SK-N-SH (cell line): ENCODE measurements at regions not wholly inside any gene's neighbourhood (a gene's known extent, or its start where the extent isn't known, plus 50 kb on each side); places are given as distances from the start of the nearest gene placed in this dataset.
A peak's percentile ranks its signal among the peaks of the same experiment; 100 is the strongest.
"Not testable (repeated sequence)": the region's sequence is repeated elsewhere in the genome, so short reads cannot be mapped to it uniquely, and the experiment has no call there.

ENCODE experiments used
- CTCF ChIA-PET: fragments of 300-600, 350-600 bp; formaldehyde crosslinking; extraction: SDS; loops from one replicate; lab custom pipeline; 2021; lab: Yijun Ruan, JAX
- POLR2A ChIA-PET: fragments of 350-600 bp; sonication (Branson Sonifier 250); formaldehyde crosslinking; extraction: SDS; loops from one replicate; lab custom pipeline; 2020; ENCODE audit warnings: antibody characterized with exemption, inconsistent platforms; lab: Yijun Ruan, JAX
- DNase-seq: peaks from one replicate; pipeline ENCODE4 v3.0.0; 2012
- H2AFZ ChIP-seq: fragments of 200-600 bp; sonication (generic); 2 replicates; pipeline ENCODE4 v1.8.1; 2016; ENCODE audit warnings: antibody characterized with exemption, mild to moderate bottlenecking, low read depth
- H3F3A ChIP-seq: fragments of 200-600 bp; sonication (generic); replicated peaks from 2 replicates; pipeline ENCODE3; 2016; ENCODE audit warnings: antibody characterized with exemption, mild to moderate bottlenecking; ENCODE audit not compliant: insufficient read depth
- H3K27ac ChIP-seq, 2 experiments: fragments of 200-500 bp in 1 of 2; fragments of 200-600 bp in 1 of 2; sonication (Bioruptor generic) in 1 of 2; sonication (generic), shearing (Covaris generic) in 1 of 2; 2 replicates each; pipeline versions ENCODE4 v1.5.1 to v1.6.1; 2014 to 2016; ENCODE audit warnings: low read depth in 2 of 2, inconsistent platforms in 1 of 2, low read length in 1 of 2, mild to moderate bottlenecking in 1 of 2, mixed read lengths in 1 of 2
- H3K27me3 ChIP-seq: fragments of 200-600 bp; sonication (generic), shearing (Covaris generic); 2 replicates; pipeline ENCODE4 v1.6.1; 2016; ENCODE audit warnings: mixed run types; ENCODE audit not compliant: insufficient read depth
- H3K36me3 ChIP-seq, 2 experiments: fragments of 200-500 bp in 1 of 2; fragments of 200-600 bp in 1 of 2; sonication (Bioruptor generic) in 1 of 2; sonication (generic) in 1 of 2; replicated peaks in 1 of 2; 2 replicates each; pipeline versions ENCODE3 to v1.5.1; 2014 to 2016; ENCODE audit warnings: low read length in 1 of 2, mild to moderate bottlenecking in 1 of 2; ENCODE audit not compliant: insufficient read depth in 2 of 2, control insufficient read depth in 1 of 2
- H3K4me1 ChIP-seq, 2 experiments: fragments of 200-500 bp in 1 of 2; fragments of 200-600 bp in 1 of 2; sonication (Bioruptor generic) in 1 of 2; sonication (generic), shearing (Covaris generic) in 1 of 2; 2 replicates each; pipeline versions ENCODE4 v1.5.1 to v1.6.1; 2014 to 2016; ENCODE audit warnings: low read depth in 1 of 2, low read length in 1 of 2, mixed run types in 1 of 2; ENCODE audit not compliant: insufficient read depth in 2 of 2, control insufficient read depth in 1 of 2
- H3K4me2 ChIP-seq: fragments of 200-600 bp; sonication (generic), shearing (Covaris generic); 2 replicates; pipeline ENCODE4 v1.6.1; 2017; ENCODE audit warnings: mixed run types
- H3K4me3 ChIP-seq, 2 experiments: fragments of 200-500 bp in 1 of 2; fragments of 200-600 bp in 1 of 2; sonication (Bioruptor generic) in 1 of 2; sonication (generic), shearing (Covaris generic) in 1 of 2; 2 replicates each; pipeline versions ENCODE4 v1.5.1 to v1.8.1; 2014 to 2016; ENCODE audit warnings: low read depth in 2 of 2, inconsistent platforms in 1 of 2, low read length in 1 of 2, mild to moderate bottlenecking in 1 of 2, mixed read lengths in 1 of 2, moderate library complexity in 1 of 2
- H3K79me2 ChIP-seq: fragments of 200-600 bp; sonication (generic); 2 replicates; pipeline ENCODE4 v1.8.1; 2017; ENCODE audit warnings: mild to moderate bottlenecking; ENCODE audit not compliant: insufficient read depth
- H3K9ac ChIP-seq: fragments of 200-600 bp; sonication (generic); 2 replicates; pipeline ENCODE4 v1.6.1; 2017; ENCODE audit warnings: mixed run types
- H3K9me2 ChIP-seq: fragments of 200-600 bp; sonication (generic); 2 replicates; pipeline ENCODE4 v1.6.1; 2017; ENCODE audit warnings: mixed run types
- H3K9me3 ChIP-seq: fragments of 200-600 bp; sonication (generic); 2 replicates; pipeline ENCODE4 v1.6.1; 2017; ENCODE audit warnings: mixed run types, mild to moderate bottlenecking, moderate library complexity
- H4K20me1 ChIP-seq: fragments of 200-600 bp; sonication (generic); 2 replicates; pipeline ENCODE4 v1.6.1; 2017; ENCODE audit warnings: mild to moderate bottlenecking, mixed run types; ENCODE audit not compliant: insufficient read depth
- CTCF ChIP-seq: fragments of 200-600 bp; sonication (generic); IDR thresholded peaks from 2 replicates; pipeline ENCODE4 v1.6.1; 2017; ENCODE audit warnings: antibody characterized with exemption, mild to moderate bottlenecking, moderate library complexity
- EP300 ChIP-seq, 2 experiments: IDR thresholded peaks; 2 replicates each; pipeline versions ENCODE4 v1.4.0 to v1.6.1; 2012; ENCODE audit warnings: borderline replicate concordance in 1 of 2, low read depth in 1 of 2, low read length in 1 of 2
- EZH2phosphoT487 ChIP-seq: fragments of 200-600 bp; sonication (generic); IDR thresholded peaks from 2 replicates; pipeline ENCODE4 v1.6.1; 2017; ENCODE audit warnings: low read depth, mixed run types, mild to moderate bottlenecking, antibody characterized with exemption, moderate library complexity, borderline replicate concordance
- FOSL2 ChIP-seq: IDR thresholded peaks from 2 replicates; pipeline ENCODE4 v1.4.0; 2012; ENCODE audit warnings: low read depth, mild to moderate bottlenecking, moderate library complexity, borderline replicate concordance
- GABPA ChIP-seq: IDR thresholded peaks from 2 replicates; pipeline ENCODE4 v1.4.0; 2012; ENCODE audit warnings: low read depth, mild to moderate bottlenecking
- MEF2A ChIP-seq: IDR thresholded peaks from 2 replicates; pipeline ENCODE4 v1.4.0; 2012; ENCODE audit warnings: low read depth, borderline replicate concordance
- NFIC ChIP-seq: IDR thresholded peaks from 2 replicates; pipeline ENCODE4 v1.4.0; 2012; ENCODE audit warnings: borderline replicate concordance
- NRF1 ChIP-seq: IDR thresholded peaks from 2 replicates; pipeline ENCODE4 v1.6.1; 2012; ENCODE audit warnings: low read depth, mild to moderate bottlenecking, low read length
- RAD21 ChIP-seq: IDR thresholded peaks from 2 replicates; pipeline ENCODE4 v1.6.1; 2012; ENCODE audit warnings: mild to moderate bottlenecking, low read length
- RCOR1 ChIP-seq: fragments of 150-350 bp; IDR thresholded peaks from 2 replicates; pipeline ENCODE4 v1.6.1; 2017; ENCODE audit warnings: antibody characterized with exemption, low read length
- RXRA ChIP-seq: IDR thresholded peaks from 2 replicates; pipeline ENCODE4 v1.4.0; 2012; ENCODE audit warnings: low read depth, mild to moderate bottlenecking, borderline replicate concordance
- SMC3 ChIP-seq: IDR thresholded peaks from 2 replicates; pipeline ENCODE4 v1.6.1; 2012; ENCODE audit warnings: low read depth, low read length, improper control_type of control experiment
- TAF1 ChIP-seq: IDR thresholded peaks from 2 replicates; pipeline ENCODE4 v1.6.1; 2012; ENCODE audit warnings: low read depth, mild to moderate bottlenecking, low read length, moderate library complexity, borderline replicate concordance
- TEAD4 ChIP-seq: IDR thresholded peaks from 2 replicates; pipeline ENCODE4 v1.4.0; 2012; ENCODE audit warnings: mild to moderate bottlenecking, borderline replicate concordance; ENCODE audit not compliant: insufficient read depth
- YY1 ChIP-seq: IDR thresholded peaks from 2 replicates; pipeline ENCODE4 v1.4.0; 2012; ENCODE audit warnings: low read depth, mild to moderate bottlenecking
- WGBS: methylation state at CpG from one replicate; pipeline ENCODE4 v1.1.6; 2017; ENCODE audit warnings: low lambda C conversion rate; 5-methylcytosine and 5-hydroxymethylcytosine counted together
- TF ChIP-seq, protein P1 (sequence below): IDR thresholded peaks from 2 replicates; pipeline ENCODE4; 2012

GRCh38 chr13:81172603-81173002 lies 831.7 kb upstream of the SPRY2 start:
- H3K4me1 ChIP-seq = no peaks in the 10 kb centered on the region
- H3K79me2 ChIP-seq = no peaks in the 10 kb centered on the region
- H3F3A ChIP-seq = no peaks in the 10 kb centered on the region
- WGBS = 16% methylated on average over 3 of the region's 3 CpGs
- no peaks in the 10 kb centered on the region for H3K36me3 ChIP-seq
- H2AFZ ChIP-seq = no peak overlapping the region
- CTCF ChIA-PET = interaction anchor here (1.2 to 2.8 kb wide), 3 partner anchors 308 to 791 kb away, joined by 4 to 10 read pairs (median 4); no protein-coding TSS in a partner anchor
- H3K4me3 ChIP-seq = no peak overlapping the region
- POLR2A ChIA-PET = no interaction called here
- no peak overlapping the region for H3K27ac ChIP-seq
- no peaks in the 10 kb centered on the region for H3K27me3 ChIP-seq
- no peak for DNase-seq
- H3K9me3 ChIP-seq = no peaks in the 10 kb centered on the region
- H3K4me2 ChIP-seq = no peak overlapping the region
- TF ChIP-seq NFIC (no peak), RCOR1 (no peak), NRF1 (no peak), TEAD4 (no peak), EZH2phosphoT487 (no peak), FOSL2 (no peak)
- H4K20me1 ChIP-seq = no peaks in the 10 kb centered on the region
- H3K9ac ChIP-seq = no peak overlapping the region
- H3K9me2 ChIP-seq = no peaks in the 10 kb centered on the region

- no peaks in the 10 kb centered on the region for H3K36me3 ChIP-seq
- H3K4me3 ChIP-seq = no peak overlapping the region; a peak in 1 of 4 replicates
- H3K27ac ChIP-seq = no peak overlapping the region
- CTCF ChIA-PET = interaction anchor here (0.6 to 2.8 kb wide), 25 partner anchors 8 to 1088 kb away, joined by 3 to 18 read pairs (median 4); no protein-coding TSS in a partner anchor
- no peaks in the 10 kb centered on the region for H3K27me3 ChIP-seq
- H3K79me2 ChIP-seq = no peaks in the 10 kb centered on the region
- no peaks in the 10 kb centered on the region for H3K9me2 ChIP-seq
- H3K4me2 ChIP-seq = no peak overlapping the region
- H4K20me1 ChIP-seq = no peaks in the 10 kb centered on the region
- no peak overlapping the region for H3K9ac ChIP-seq
- POLR2A ChIA-PET = no interaction called here
- under 1% methylated on average over 3 of the region's 3 CpGs for WGBS
- H3K9me3 ChIP-seq = no peaks in the 10 kb centered on the region
- H2AFZ ChIP-seq = no peak overlapping the region
- TF ChIP-seq SMC3 (peak; percentile 27; the same call in 1 of the 2 replicates), RXRA (no peak), GABPA (no peak), NFIC (no peak), MEF2A (no peak), RAD21 (peak; percentile 71), CTCF (peak; percentile 81), TAF1 (no peak), YY1 (peak; percentile 65; the same call in 1 of the 2 replicates), EP300 (IDR thresholded peaks at IDR 0.05; ENCODE audit: borderline replicate concordance in 1 of 2, low read depth in 1 of 2, low read length in 1 of 2) (no peak)
- TF ChIP-seq, protein P1, sequence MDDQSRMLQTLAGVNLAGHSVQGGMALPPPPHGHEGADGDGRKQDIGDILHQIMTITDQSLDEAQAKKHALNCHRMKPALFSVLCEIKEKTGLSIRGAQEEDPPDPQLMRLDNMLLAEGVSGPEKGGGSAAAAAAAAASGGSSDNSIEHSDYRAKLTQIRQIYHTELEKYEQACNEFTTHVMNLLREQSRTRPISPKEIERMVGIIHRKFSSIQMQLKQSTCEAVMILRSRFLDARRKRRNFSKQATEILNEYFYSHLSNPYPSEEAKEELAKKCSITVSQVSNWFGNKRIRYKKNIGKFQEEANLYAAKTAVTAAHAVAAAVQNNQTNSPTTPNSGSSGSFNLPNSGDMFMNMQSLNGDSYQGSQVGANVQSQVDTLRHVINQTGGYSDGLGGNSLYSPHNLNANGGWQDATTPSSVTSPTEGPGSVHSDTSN = no peak
- H3F3A ChIP-seq = no peaks in the 10 kb centered on the region
- DNase-seq = peak; percentile 12
- no peaks in the 10 kb centered on the region for H3K4me1 ChIP-seq
Measured at GRCh38 chr13:81171065-81171647, 830.2 kb upstream of the SPRY2 start.

DNA sequence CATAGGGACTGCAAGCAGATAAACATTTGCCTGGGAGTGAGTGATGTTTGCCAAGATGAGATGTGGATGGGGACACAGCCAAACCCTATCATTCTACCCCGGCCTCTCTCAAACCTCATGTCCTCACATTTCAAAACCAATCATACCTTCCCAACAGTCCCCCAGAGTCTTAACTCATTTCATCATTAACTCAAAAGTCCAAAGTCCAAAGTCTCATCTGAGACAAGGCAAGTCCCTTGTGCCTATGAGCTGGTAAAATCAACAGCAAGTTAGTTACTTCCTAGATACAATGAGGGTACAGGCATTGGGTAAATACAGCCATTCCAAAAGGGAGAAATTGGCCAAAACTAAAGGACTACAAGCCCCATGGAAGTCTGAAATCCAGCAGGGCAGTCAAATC lies 822.9 kb upstream of the SPRY2 start:
- H3K9me2 ChIP-seq, H3K9me3 ChIP-seq, DNase-seq, H3K4me1 ChIP-seq, H3K4me3 ChIP-seq, H3K9ac ChIP-seq, H3K27me3 ChIP-seq, POLR2A ChIA-PET, H3K27ac ChIP-seq, H3F3A ChIP-seq, H3K79me2 ChIP-seq, H3K4me2 ChIP-seq, CTCF ChIA-PET, H3K36me3 ChIP-seq, H4K20me1 ChIP-seq, H2AFZ ChIP-seq: not testable (repeated sequence)
- 7% methylated on average over 1 of the region's 1 CpG for WGBS
